HCT116 (cell line): ENCODE measurements at regions not wholly inside any gene's neighbourhood (a gene's known extent, or its start where the extent isn't known, plus 50 kb on each side); places are given as distances from the start of the nearest gene placed in this dataset.

ENCODE experiments used
- ATAC-seq: fragments of 200-7000 bp; cut with Tn5 transposase; 2 replicates; pipeline ENCODE4 v1.9.1; 2020; ENCODE audit warnings: mild to moderate bottlenecking, moderate library complexity
- BruUV-seq: library from RNA; stranded (reverse); fragments of 400-500 nt; replicated peaks from 2 replicates; lab custom pipeline; 2021; lab: Mats Ljungman, UMichigan
- CTCF ChIA-PET: fragments of 300-600 bp; sonication (Branson Sonifier 250); formaldehyde crosslinking; loops from one replicate; lab custom pipeline; 2021; ENCODE audit warnings: antibody characterized with exemption; lab: Charles Lee
- POLR2A ChIA-PET: fragments of 300-600, 350-600 bp; sonication (Branson Sonifier 250); formaldehyde crosslinking; loops from one replicate; lab custom pipeline; 2021; ENCODE audit warnings: antibody characterized with exemption; lab: Charles Lee
- RAD21 ChIA-PET, 2 experiments: fragments of 300-600 bp; sonication (Branson Sonifier 250); formaldehyde crosslinking; loops; one replicate each; lab custom pipeline; 2023; ENCODE audit warnings: low total read pairs in 2 of 2; ENCODE audit not compliant: uncharacterized antibody in 2 of 2, unreplicated experiment in 2 of 2, low non-redundant PET in 1 of 2; lab: Charles Lee
- DNase-seq: peaks from one replicate; pipeline ENCODE4 v3.0.0-alpha.2; 2010; ENCODE audit warnings: low read depth, low spot score
- H2AFZ ChIP-seq: fragments of 200-600 bp; shearing (Covaris generic), sonication (generic); 2 replicates; pipeline ENCODE4 v1.6.1; 2017; ENCODE audit warnings: low read depth, mixed run types, mixed read lengths, antibody characterized with exemption, low read length; ENCODE audit not compliant: poor library complexity, severe bottlenecking
- H3K27ac ChIP-seq: 2 replicates; pipeline ENCODE4 v1.5.1; 2012; ENCODE audit warnings: low read depth, low read length
- H3K27me3 ChIP-seq: fragments of 200-600 bp; sonication (generic); 2 replicates; pipeline ENCODE4 v1.6.1; 2016; ENCODE audit warnings: mixed run types, low read length, mixed read lengths; ENCODE audit not compliant: insufficient read depth
- H3K36me3 ChIP-seq, 2 experiments: fragments of 200-500 bp in 1 of 2; fragments of 200-600 bp in 1 of 2; sonication (Bioruptor generic) in 1 of 2; sonication (generic) in 1 of 2; 2 replicates each; pipeline versions ENCODE4 v1.5.1 to v1.6.1; 2014 to 2016; ENCODE audit warnings: low read length in 2 of 2, inconsistent platforms in 1 of 2, mixed read lengths in 1 of 2, mixed run types in 1 of 2; ENCODE audit not compliant: insufficient read depth in 2 of 2, control insufficient read depth in 1 of 2
- H3K4me1 ChIP-seq, 2 experiments: fragments of 200-600 bp in 1 of 2; sonication (generic) in 1 of 2; 2 replicates each; pipeline versions ENCODE4 v1.5.1 to v1.6.1; 2012 to 2017; ENCODE audit warnings: low read length in 2 of 2, inconsistent platforms in 1 of 2, mild to moderate bottlenecking in 1 of 2, mixed read lengths in 1 of 2, mixed run types in 1 of 2, moderate library complexity in 1 of 2; ENCODE audit not compliant: insufficient read depth in 2 of 2, control insufficient read depth in 1 of 2
- H3K4me2 ChIP-seq: fragments of 200-600 bp; sonication (generic); 2 replicates; pipeline ENCODE4 v1.6.1; 2017; ENCODE audit warnings: mixed run types, low read length, mixed read lengths
- H3K4me3 ChIP-seq, 2 experiments: fragments of 200-600 bp in 1 of 2; sonication (generic) in 1 of 2; replicated peaks in 1 of 2; 2 replicates each; pipeline ENCODE4 v1.5.1; 2011 to 2016; ENCODE audit warnings: low read length in 2 of 2, control low read depth in 1 of 2, low read depth in 1 of 2, mild to moderate bottlenecking in 1 of 2, mixed read lengths in 1 of 2, mixed run types in 1 of 2
- H3K79me2 ChIP-seq: fragments of 200-600 bp; sonication (generic); 2 replicates; pipeline ENCODE4 v1.6.1; 2017; ENCODE audit warnings: mild to moderate bottlenecking, mixed run types, low read length, moderate library complexity, mixed read lengths; ENCODE audit not compliant: insufficient read depth
- H3K9ac ChIP-seq: fragments of 200-600 bp; sonication (generic); 2 replicates; pipeline ENCODE4 v1.6.1; 2016; ENCODE audit warnings: low read length, mixed read lengths
- H3K9me2 ChIP-seq: fragments of 200-600 bp; sonication (generic), shearing (Covaris generic); 2 replicates; pipeline ENCODE4 v1.6.1; 2017; ENCODE audit warnings: mixed run types, mild to moderate bottlenecking, moderate library complexity; ENCODE audit not compliant: insufficient read depth
- H3K9me3 ChIP-seq, 2 experiments: fragments of 200-500 bp in 1 of 2; fragments of 200-600 bp in 1 of 2; sonication (Bioruptor generic) in 1 of 2; sonication (generic) in 1 of 2; 2 replicates each; pipeline ENCODE4 v1.6.1; 2014 to 2017; ENCODE audit warnings: low read length in 2 of 2, mixed read lengths in 2 of 2, inconsistent platforms in 1 of 2, low read depth in 1 of 2, mild to moderate bottlenecking in 1 of 2, mixed run types in 1 of 2, moderate library complexity in 1 of 2; ENCODE audit not compliant: control insufficient read depth in 1 of 2, insufficient read depth in 1 of 2
- H4K20me1 ChIP-seq: fragments of 200-600 bp; sonication (generic), shearing (Covaris generic); 2 replicates; pipeline ENCODE4 v1.6.1; 2017; ENCODE audit warnings: mixed run types, mild to moderate bottlenecking, moderate library complexity; ENCODE audit not compliant: insufficient read depth
- ATF3 ChIP-seq: IDR thresholded peaks from 2 replicates; pipeline ENCODE4 v1.6.1; 2012
- CBX3 ChIP-seq: IDR thresholded peaks from 2 replicates; pipeline ENCODE4 v1.6.1; 2012; ENCODE audit warnings: low read depth
- CEBPB ChIP-seq: IDR thresholded peaks from 2 replicates; pipeline ENCODE4 v1.6.1; 2012; ENCODE audit warnings: low read depth
- CTCF ChIP-seq, 3 experiments: fragments of 200-600 bp in 1 of 3; sonication (generic) in 1 of 3; IDR thresholded peaks in 2 of 3; conservative IDR thresholded peaks in 1 of 3; 2 replicates each; pipeline ENCODE4 v1.5.1; 2012 to 2017; ENCODE audit warnings: low read depth in 2 of 3, low read length in 2 of 3, antibody characterized with exemption in 1 of 3, borderline replicate concordance in 1 of 3, control low read depth in 1 of 3, mild to moderate bottlenecking in 1 of 3, mixed read lengths in 1 of 3, mixed run types in 1 of 3, moderate library complexity in 1 of 3; ENCODE audit not compliant: insufficient read depth in 1 of 3
- EGR1 ChIP-seq: IDR thresholded peaks from 2 replicates; pipeline ENCODE4 v1.6.1; 2012; ENCODE audit warnings: low read depth
- ELF1 ChIP-seq: IDR thresholded peaks from 2 replicates; pipeline ENCODE4 v1.6.1; 2012; ENCODE audit warnings: low read depth, borderline replicate concordance
- EZH2 ChIP-seq: fragments of 200-600 bp; sonication (generic); IDR thresholded peaks from 2 replicates; pipeline ENCODE4 v1.6.1; 2017; ENCODE audit warnings: antibody characterized with exemption, mixed run types
- EZH2phosphoT487 ChIP-seq: fragments of 200-600 bp; IDR thresholded peaks from 2 replicates; pipeline ENCODE4 v1.6.1; 2018; ENCODE audit warnings: antibody characterized with exemption, borderline replicate concordance
- FOSL1 ChIP-seq: IDR thresholded peaks from 2 replicates; pipeline ENCODE4 v1.6.1; 2012; ENCODE audit warnings: low read depth
- JUND ChIP-seq: IDR thresholded peaks from 2 replicates; pipeline ENCODE4 v1.6.1; 2012
- MAX ChIP-seq: IDR thresholded peaks from 2 replicates; pipeline ENCODE4 v1.6.1; 2012
- POLR2A ChIP-seq: IDR thresholded peaks from 2 replicates; pipeline ENCODE4 v1.7.0; 2011; ENCODE audit warnings: borderline replicate concordance; ENCODE audit not compliant: insufficient read depth, insufficient read length; ENCODE audit errors: extremely low read depth
- POLR2AphosphoS5 ChIP-seq: IDR thresholded peaks from 2 replicates; pipeline ENCODE4 v1.6.1; 2011; ENCODE audit warnings: mild to moderate bottlenecking, low read depth, low read length, moderate library complexity
- RAD21 ChIP-seq: IDR thresholded peaks from 2 replicates; pipeline ENCODE4 v1.6.1; 2012; ENCODE audit warnings: low read depth, mild to moderate bottlenecking
- REST ChIP-seq: IDR thresholded peaks from 2 replicates; pipeline ENCODE4 v1.6.1; 2012; ENCODE audit warnings: low read depth
- SIN3A ChIP-seq: IDR thresholded peaks from 2 replicates; pipeline ENCODE4 v1.6.1; 2012; ENCODE audit warnings: low read depth
- SP1 ChIP-seq: IDR thresholded peaks from 2 replicates; pipeline ENCODE4 v1.6.1; 2012; ENCODE audit warnings: low read depth
- SRF ChIP-seq: IDR thresholded peaks from 2 replicates; pipeline ENCODE4 v1.6.1; 2012; ENCODE audit warnings: low read depth
- TCF7L2 ChIP-seq: IDR thresholded peaks from 2 replicates; pipeline ENCODE4 v1.7.0; 2011; ENCODE audit warnings: borderline replicate concordance, inconsistent platforms; ENCODE audit not compliant: insufficient read depth, insufficient read length; ENCODE audit errors: extremely low read depth
- ZNF274 ChIP-seq: fragments of 200-500 bp; sonication (Bioruptor generic); IDR thresholded peaks from 2 replicates; pipeline ENCODE4 v1.6.1; 2014; ENCODE audit warnings: mild to moderate bottlenecking, low read depth, low read length, inconsistent platforms
- intact Hi-C: fragments of 100-400 bp; cut with micrococcal nuclease; formaldehyde crosslinking; loops from 2 replicates; pipeline ENCODE4 v1.10.0; 2022

- ATAC-seq: no peak
- no peak overlapping the region for H3K4me3 ChIP-seq
- H2AFZ ChIP-seq: no peak overlapping the region
- BruUV-seq: no TSS peak
- no peaks in the 10 kb centered on the region for H4K20me1 ChIP-seq
- H3K27me3 ChIP-seq: peaks cover 21% of the 10 kb centered on the region
- no peaks in the 10 kb centered on the region for H3K9me3 ChIP-seq
- no peaks in the 10 kb centered on the region for H3K4me1 ChIP-seq
- H3K36me3 ChIP-seq: no peaks in the 10 kb centered on the region
- H3K9ac ChIP-seq: no peak overlapping the region
- H3K27ac ChIP-seq: no peak overlapping the region
- intact Hi-C loops: loop anchor here (5.0 kb wide), 1 partner anchor 45 kb away; no protein-coding TSS in a partner anchor
- H3K79me2 ChIP-seq: no peaks in the 10 kb centered on the region
- ChIA-PET POLR2A (no interaction called here), CTCF (no interaction called here), RAD21 (no interaction called here)
- DNase-seq: no peak
- TF ChIP-seq MAX (no peak), JUND (no peak), CBX3 (no peak), ATF3 (no peak), TCF7L2 (no peak), SP1 (no peak), SRF (no peak), REST (no peak), CEBPB (no peak), EZH2phosphoT487 (no peak), FOSL1 (no peak), ELF1 (no peak), EGR1 (no peak), CTCF (IDR thresholded peaks at IDR 0.05 in 2 of 3, conservative IDR thresholded peaks at IDR 0.05 in 1 of 3; ENCODE audit: borderline replicate concordance in 1 of 3, insufficient read depth in 1 of 3, low read depth in 2 of 3, low read length in 2 of 3) (no peak), SIN3A (no peak), POLR2A (no peak), EZH2 (no peak), RAD21 (no peak), POLR2AphosphoS5 (no peak), ZNF274 (no peak)
- no peaks in the 10 kb centered on the region for H3K9me2 ChIP-seq
- H3K4me2 ChIP-seq: no peak overlapping the region
Observed at GRCh38 chr16:16937576-16937975, 533.2 kb downstream of the XYLT1 start.
